ENCODE measurements at regions not wholly inside any gene's neighbourhood (a gene's known extent, or its start where the extent isn't known, plus 50 kb on each side); places are given as distances from the start of the nearest gene placed in this dataset.

DNA sequence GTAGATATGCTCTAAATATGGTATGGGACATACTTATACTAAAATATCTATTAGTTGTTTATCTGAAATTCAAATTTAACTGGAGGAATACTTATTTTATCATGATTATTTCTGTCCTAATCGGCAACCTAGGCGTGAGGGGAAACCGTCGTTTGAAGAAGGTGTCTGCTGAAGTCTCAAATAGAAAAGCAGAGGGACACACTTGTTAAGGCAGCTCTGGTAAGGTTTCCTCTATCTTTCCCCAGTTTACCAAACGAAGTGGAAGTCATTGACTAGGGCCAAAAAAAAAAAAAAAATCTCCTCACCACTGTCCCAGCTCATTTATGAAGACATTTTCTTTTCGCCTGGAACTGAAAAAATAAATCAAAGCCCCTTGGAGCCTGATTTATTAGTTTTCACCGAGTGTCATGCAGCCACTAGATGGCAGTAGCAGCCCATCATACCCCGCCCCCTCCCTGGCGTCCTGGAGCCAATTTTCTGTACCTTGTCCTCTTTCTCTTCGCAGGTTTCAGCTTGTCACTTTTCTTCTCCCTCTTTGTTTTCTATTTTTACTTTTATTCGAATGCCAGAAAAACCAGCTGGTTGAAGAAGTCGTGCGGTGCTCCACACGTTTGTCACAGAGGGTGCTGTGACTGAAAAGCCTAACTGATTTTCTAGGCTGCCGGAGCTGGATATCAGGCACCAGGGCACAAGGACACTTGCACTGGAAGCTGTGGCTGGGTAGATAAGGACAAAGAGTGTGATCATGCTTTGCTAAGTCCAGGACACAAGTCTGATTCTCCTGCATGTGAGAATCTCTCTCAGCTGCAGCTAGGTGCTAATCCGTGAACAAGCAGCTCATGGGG lies 238.7 kb downstream of the ZPLD1 start:
- TF ChIP-seq CTCF (IDR thresholded peaks at IDR 0.05; ENCODE audit: insufficient read depth, low read depth, low read length, missing control alignments) = peak; percentile 78
- no peak overlapping the region for H3K4me3 ChIP-seq (ENCODE audit: low read depth, low read length)
- peak; percentile 63 for DNase-seq (ENCODE audit: low read depth)

- DNase-seq (ENCODE audit: low read depth) = no peak
- no peak for TF ChIP-seq CTCF (IDR thresholded peaks at IDR 0.05; ENCODE audit: insufficient read depth, low read depth, low read length, missing control alignments)
- no peak overlapping the region for H3K4me3 ChIP-seq (ENCODE audit: low read depth, low read length)
Measured at GRCh38 chr3:102674284-102674683, 239.5 kb downstream of the ZPLD1 start.

- no peak for DNase-seq (ENCODE audit: low read depth)
- no peak for TF ChIP-seq CTCF (IDR thresholded peaks at IDR 0.05; ENCODE audit: insufficient read depth, low read depth, low read length, missing control alignments)
- H3K4me3 ChIP-seq (ENCODE audit: low read depth, low read length) = no peak overlapping the region
Measured at GRCh38 chr3:102676424-102676823, 241.6 kb downstream of the ZPLD1 start.

GRCh38 chr3:102682741-102683140 lies 247.9 kb downstream of the ZPLD1 start:
- H3K4me3 ChIP-seq (ENCODE audit: low read depth, low read length) = no peak overlapping the region
- no peak for DNase-seq (ENCODE audit: low read depth)
- no peak for TF ChIP-seq CTCF (IDR thresholded peaks at IDR 0.05; ENCODE audit: insufficient read depth, low read depth, low read length, missing control alignments)

GRCh38 chr3:102686792-102687191 lies 252.0 kb downstream of the ZPLD1 start:
- no peak overlapping the region for H3K4me3 ChIP-seq (ENCODE audit: low read depth, low read length)
- DNase-seq (ENCODE audit: low read depth) = no peak
- no peak for TF ChIP-seq CTCF (IDR thresholded peaks at IDR 0.05; ENCODE audit: insufficient read depth, low read depth, low read length, missing control alignments)

- no peak for TF ChIP-seq CTCF (IDR thresholded peaks at IDR 0.05; ENCODE audit: insufficient read depth, low read depth, low read length, missing control alignments)
- DNase-seq (ENCODE audit: low read depth) = no peak
- no peak overlapping the region for H3K4me3 ChIP-seq (ENCODE audit: low read depth, low read length)
Measured at GRCh38 chr3:102687851-102688555, 253.2 kb downstream of the ZPLD1 start.
